ENCODE measurements at regions not wholly inside any gene's neighbourhood (a gene's known extent, or its start where the extent isn't known, plus 50 kb on each side); places are given as distances from the start of the nearest gene placed in this dataset.

DNA sequence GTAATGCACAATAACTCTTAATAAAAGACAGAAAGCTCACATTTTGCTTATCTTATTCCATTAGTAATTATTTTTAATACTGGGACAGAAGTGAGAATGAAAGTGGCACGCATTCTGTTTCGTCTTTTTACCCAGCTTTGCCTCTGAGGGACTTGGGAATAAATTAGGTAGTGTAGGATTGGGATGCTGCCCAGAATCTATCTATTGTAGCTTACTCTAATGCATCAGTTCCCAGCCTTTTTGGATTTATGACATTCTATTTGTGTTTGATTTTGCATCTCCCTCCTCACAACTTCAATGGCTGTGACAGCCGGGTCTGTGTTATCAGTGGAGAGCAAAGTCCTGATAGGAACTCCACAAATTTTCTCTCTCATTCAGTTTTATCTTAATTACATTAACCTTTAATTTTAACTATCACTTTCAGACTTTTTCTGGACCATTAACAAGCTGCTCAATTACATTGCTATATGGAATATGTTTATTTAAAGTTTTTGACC, 62.9 kb upstream of the TULP4 start:
- no peak for DNase-seq (ENCODE audit: low read depth)

DNA sequence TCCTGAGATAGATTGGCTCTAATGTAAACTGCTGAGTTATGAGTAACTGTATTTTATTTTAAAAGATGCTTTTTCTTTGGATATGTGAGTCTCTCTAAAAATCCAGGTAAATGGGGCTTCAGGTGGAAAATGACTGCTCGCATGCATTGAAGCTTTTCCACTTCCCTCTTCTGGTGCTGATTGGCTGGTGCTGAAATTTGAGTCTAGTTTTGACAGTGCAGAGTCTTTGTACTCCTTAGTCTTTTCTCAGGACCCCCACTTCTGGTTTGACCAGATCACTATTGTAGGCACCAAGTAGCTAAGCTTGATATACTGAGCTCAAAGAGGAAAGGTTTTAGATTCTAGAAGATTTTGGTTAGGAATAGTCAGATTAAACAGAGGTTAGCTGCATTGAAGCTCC, 60.7 kb upstream of the TULP4 start:
- no peak for DNase-seq (ENCODE audit: low read depth)

DNA sequence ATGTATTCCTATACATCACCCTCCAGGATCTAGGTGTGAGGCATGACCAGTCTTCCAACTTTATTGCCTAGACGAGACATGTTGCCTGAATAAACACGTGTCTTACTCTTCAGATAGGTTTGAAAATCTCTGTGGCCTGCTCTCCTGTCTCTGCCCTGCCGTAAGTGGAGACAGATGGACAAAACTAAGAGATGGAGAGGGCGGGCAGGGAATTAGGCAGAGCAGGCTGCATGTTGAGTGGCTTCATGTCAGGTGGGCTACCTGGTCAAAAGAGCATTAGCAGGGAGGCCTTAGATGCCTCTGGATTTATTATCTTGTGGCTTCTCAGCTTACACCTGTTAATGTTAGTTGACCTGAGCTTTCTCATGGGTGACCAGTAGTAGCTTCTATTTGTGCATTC, 59.0 kb upstream of the TULP4 start:
- no peak for DNase-seq (ENCODE audit: low read depth)

DNA sequence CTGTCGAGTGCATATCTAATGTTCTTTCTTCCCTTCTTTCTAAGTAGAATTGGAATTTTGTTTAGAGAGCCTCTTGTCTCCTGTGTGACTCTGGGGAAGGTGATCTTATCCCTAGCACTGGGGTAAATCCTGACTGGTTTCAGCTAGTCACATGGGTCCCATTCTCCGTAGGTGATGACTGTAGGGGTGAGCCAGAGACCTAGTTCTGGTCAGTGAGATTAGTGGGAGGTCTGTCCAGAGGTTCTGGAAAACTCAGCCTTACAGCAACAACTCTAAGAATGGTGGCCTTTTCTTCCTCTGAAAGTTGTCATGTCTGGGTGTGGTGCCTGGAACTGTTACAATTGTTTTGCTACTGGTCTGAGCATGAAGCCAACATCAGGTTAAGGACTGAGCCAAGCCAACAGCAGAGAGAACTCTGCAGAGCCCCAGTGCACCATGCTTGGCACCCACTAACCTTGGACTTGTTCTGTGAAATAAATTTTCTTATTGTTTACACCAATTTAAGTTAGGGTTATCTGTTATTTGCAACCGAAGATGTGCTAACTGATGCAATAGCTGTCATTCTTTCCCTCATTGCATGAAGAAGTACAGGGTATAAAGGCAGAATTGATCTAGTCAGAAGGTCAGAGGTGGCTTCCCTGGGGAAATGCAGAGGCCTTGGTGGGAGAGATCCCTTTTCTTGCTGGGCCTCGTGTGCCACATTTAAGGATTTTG, 56.8 kb upstream of the TULP4 start:
- no peak for DNase-seq (ENCODE audit: low read depth)

DNA sequence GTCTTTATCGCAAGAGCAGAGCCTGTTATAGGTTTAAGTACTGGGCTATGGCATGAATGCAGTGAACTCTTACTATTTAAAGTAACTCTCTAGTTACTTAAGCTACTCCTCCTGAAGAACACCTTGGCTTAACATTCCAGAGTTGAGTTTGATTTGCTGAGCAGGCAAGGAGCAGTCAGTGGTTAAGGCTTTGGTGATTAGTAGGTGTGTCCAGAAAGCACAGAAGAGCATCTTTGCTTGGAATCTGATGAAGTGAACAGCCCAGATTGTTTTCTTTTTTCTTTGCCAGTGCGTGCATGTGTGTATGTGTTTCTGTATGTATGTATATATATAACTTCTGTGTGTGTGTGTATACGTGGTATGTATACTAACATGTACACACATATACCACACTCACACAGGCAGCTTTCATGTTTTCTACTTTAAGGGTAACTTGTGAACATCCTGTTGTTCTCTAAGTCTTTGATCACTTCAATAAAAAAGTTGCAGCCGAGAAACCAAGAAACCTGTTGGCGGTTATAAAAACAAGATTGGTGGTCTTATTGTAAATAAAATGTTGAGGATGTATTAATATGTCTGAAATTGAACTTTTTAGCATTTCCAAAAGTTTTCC, 56.2 kb upstream of the TULP4 start:
- no peak for DNase-seq (ENCODE audit: low read depth)

DNA sequence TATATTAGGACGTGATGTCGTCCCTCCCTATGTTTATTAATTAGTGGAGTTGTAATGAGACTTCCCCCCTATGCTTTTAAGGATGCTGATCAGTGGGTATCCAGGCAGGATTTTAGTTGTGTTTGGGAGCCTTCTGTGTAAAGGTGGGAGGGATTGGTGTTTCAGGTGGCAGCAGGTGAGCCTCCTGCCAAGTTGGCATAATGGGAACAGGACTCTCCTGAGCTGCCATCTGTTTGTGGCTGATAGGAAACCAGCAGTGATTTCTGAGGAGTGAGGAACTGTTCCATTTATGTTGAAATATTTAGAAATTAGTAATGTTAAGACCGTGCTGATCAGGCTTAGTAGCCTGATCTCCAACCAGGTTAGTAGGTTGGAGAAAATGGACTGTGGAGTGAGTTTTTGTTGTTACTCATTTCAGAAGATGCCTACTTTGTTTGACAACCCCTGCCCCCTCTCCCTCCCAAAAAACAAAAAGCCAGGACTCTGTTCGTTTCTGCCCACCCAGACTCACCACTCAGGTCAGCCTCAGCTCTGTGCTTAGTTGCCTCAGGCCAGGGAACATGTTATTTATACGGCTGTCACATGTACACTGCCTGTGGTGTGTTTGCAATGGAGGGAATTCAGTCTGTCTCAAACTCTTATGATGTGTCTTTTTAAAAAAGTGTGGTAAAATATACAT, 55.4 kb upstream of the TULP4 start:
- DNase-seq (ENCODE audit: low read depth), result no peak

DNA sequence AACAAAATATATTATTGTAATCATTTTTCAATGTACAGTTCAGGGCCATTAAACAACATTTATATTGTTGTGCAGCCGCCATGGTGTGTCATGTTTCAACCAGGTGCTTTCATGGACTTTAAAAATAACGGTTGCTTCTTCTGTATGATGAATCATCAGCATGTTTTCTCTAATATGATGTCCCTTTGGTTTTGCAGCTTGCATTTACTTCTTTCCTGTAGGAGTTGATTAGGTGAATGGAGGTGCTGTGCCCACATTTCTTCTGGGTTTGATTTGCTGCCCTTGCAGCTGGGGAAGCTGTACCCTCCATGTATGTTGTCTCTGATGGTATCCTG, 54.9 kb upstream of the TULP4 start:
- DNase-seq (ENCODE audit: low read depth), result no peak

DNA sequence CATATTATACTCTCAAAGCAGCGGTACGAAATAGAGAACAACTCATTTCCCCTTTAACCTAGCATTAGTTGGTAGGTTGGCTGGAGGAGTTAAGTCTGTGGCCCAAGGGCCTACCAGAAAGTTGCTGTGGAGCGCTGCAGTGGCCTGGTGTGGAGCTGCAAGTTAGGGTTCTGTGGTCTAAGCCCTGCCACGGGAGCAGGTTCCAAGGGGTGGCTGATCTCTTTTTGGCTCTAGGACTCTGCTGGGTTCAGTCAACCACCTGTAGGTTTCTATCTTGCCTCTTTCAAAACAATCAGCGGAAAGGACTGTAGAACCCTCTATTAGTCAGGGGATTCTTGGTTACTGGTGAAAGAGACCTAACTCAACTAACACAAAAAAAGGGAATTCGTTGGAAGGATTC, 54.5 kb upstream of the TULP4 start:
- no peak for DNase-seq (ENCODE audit: low read depth)

DNA sequence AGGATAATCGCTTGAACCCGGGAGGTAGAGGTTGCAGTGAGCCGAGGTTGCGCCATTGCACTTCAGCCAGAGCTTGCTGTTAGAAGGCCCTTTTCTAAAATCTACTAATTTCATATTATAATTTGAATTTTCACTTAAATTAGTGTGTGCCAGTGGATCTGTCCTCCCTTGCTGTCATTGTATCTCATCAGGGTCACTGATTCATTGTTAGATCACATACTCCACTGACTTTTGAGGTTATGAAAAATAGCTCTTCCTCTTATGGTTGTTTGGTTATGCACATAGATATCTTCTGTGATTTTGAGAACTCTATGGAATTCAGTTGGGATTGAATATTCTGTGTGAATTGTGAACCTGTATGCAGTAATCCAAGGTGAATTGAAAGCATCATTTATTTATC, 53.1 kb upstream of the TULP4 start:
- DNase-seq (ENCODE audit: low read depth), result no peak

DNA sequence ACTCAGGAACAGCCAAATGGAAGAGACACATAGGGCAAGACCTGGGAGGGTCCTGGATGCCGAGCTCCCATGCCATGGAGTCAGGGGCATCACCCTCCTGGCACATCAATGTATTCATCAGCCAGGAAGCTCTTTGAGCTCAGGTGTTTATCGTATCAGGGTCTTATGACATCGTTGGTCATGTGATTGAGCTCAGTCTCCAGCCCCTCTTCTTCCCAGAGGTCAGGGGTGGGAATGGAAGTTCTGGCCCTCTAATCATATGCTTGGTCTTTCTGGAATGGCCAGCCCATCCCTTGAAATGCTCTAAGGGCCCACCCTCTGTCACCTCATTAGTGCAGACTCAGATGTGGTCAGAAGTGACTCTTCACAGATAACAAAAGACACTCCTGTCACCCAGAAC, 52.4 kb upstream of the TULP4 start:
- no peak for DNase-seq (ENCODE audit: low read depth)

DNA sequence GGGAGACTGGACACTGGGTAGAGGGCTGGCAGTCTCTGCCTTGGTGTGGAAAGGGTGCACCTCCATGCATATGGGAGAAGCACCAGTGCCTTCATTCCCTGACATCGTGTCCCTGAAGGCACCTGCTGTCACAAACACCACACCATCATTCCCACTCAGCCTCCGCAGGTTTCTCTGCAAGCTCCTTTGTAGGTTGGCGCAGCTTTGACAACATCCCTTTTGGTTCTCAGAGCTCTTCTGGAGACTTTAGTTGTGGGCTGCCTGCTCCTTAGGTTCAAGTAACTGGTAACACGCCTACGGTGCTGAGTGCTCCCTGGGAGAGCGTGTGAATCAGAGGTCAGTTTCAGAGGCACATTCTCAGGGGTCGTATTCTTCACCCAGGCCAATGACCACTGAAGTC, 50.2 kb upstream of the TULP4 start:
- peak; percentile 26 for DNase-seq (ENCODE audit: low read depth)
